T-helper 2 cell treated with Interferon-gamma antibody and Interleukin-4, amounts not matched to agents 5 μg/mL and 100 μg/mL, for 36 hours (primary cell): ENCODE measurements at regions not wholly inside any gene's neighbourhood (a gene's known extent, or its start where the extent isn't known, plus 50 kb on each side); places are given as distances from the start of the nearest gene placed in this dataset.

ENCODE experiments used
- DNase-seq: peaks from one replicate; pipeline ENCODE4 v3.0.0; 2021; ENCODE audit warnings: low spot score
- H3K27ac Mint-ChIP-seq: one replicate; pipeline ENCODE4 v1.8.0; 2021; ENCODE audit warnings: mild to moderate bottlenecking, mixed read lengths
- H3K27me3 Mint-ChIP-seq: one replicate; pipeline ENCODE4 v1.8.0; 2021; ENCODE audit warnings: low read depth, mixed read lengths
- H3K36me3 Mint-ChIP-seq: one replicate; pipeline ENCODE4 v1.8.0; 2021; ENCODE audit warnings: low read depth, mixed read lengths
- H3K4me1 Mint-ChIP-seq: one replicate; pipeline ENCODE4 v1.8.0; 2021; ENCODE audit warnings: low read depth, mixed read lengths
- H3K4me3 Mint-ChIP-seq: one replicate; pipeline ENCODE4 v1.8.0; 2022; ENCODE audit warnings: mild to moderate bottlenecking, moderate library complexity, mixed read lengths
- H3K9me3 Mint-ChIP-seq: one replicate; pipeline ENCODE4 v1.8.0; 2021; ENCODE audit warnings: mixed read lengths

DNA sequence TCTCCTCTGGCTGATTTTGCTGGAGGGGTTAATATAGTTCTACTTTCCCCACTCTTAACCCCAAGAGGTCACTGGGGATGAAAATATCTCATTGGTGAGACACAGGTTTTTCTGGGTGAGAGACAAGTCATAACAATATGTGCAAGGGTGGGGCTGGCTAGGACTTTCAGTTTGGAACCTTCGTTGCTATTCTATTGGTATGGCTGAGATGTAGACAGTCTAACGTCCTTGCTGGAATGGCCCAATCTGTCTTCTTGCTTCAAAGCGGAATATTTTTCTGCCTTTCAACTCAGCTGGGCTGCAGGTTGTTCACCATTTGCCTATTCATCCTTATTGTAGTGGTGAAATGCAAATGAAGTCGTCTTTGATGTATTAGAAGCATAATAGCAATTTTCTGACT is 267.3 kb upstream of the MKI67 start:
- no peak for DNase-seq
- no peaks in the 10 kb centered on the region for H3K9me3 Mint-ChIP-seq
- no peaks in the 10 kb centered on the region for H3K4me1 Mint-ChIP-seq
- H3K4me3 Mint-ChIP-seq, result no peak overlapping the region
- no peak overlapping the region for H3K27ac Mint-ChIP-seq
- no peaks in the 10 kb centered on the region for H3K27me3 Mint-ChIP-seq
- no peaks in the 10 kb centered on the region for H3K36me3 Mint-ChIP-seq

DNA sequence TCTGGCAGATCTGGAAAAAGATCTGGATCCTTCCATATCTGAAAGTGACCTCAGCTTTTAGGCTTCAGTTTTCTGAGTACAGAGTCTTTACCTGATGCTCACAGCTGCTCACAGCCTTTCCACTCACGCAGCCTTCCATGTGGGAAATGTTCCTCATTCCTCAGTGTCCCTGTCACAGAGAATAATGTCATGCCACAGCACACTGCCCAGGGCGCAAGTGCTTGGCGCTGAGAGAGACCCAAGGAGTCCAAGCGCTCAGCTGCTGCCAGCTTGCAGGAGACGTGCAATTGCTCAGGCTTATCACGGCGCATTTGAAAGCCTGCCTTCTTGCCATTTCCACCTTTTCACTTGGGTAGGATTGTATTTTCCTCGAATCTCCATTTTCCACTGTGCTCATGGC is 271.9 kb upstream of the MKI67 start:
- Mint-ChIP-seq H3K4me1 (no peaks in the 10 kb centered on the region), H3K9me3 (peaks cover 13% of the 10 kb centered on the region), H3K4me3 (no peak overlapping the region), H3K27me3 (no peaks in the 10 kb centered on the region), H3K27ac (no peak overlapping the region), H3K36me3 (no peaks in the 10 kb centered on the region)
- DNase-seq, result no peak

DNA sequence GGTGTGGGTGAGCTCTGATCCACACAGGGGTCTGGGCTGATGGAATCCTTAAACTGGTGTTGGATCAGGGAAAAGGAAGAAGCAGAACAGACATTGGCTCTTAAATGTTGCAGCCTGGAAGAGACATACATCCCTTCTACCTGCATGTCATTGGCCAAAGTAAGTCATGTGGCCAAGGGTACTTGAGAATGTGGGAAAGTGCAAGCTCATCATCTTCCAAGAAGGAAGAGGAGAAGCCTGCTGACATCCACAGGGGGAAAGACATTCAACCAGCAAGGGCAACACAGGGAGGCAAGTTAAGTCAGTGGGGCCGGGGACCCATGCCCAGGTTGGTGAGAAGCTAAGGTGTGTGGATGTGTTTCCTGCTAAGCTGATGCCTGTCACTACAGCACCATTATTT is 272.8 kb upstream of the MKI67 start:
- Mint-ChIP-seq H3K9me3 (peaks cover 13% of the 10 kb centered on the region), H3K36me3 (no peaks in the 10 kb centered on the region), H3K4me3 (no peak overlapping the region), H3K27ac (no peak overlapping the region), H3K4me1 (no peaks in the 10 kb centered on the region), H3K27me3 (no peaks in the 10 kb centered on the region)
- DNase-seq, result no peak

DNA sequence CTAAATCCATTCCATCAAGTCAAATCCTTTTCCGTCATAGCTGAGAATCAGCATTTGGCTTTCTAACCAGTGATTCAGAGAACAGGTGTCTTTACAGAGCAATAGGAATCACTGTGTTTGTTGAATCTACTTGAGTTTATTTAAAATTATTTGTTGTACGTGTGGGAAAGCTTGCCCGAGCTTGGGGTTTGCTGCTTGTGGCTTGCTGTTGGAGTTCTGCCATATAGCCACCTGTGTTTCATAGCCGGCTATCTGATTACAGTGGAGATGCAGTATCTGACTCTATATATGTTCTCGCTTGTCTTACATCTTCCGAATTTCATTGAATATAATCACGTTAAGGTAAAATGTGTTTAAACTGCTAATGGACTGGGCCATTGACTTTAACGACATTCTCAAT is 274.3 kb upstream of the MKI67 start:
- Mint-ChIP-seq H3K36me3 (no peaks in the 10 kb centered on the region), H3K9me3 (peaks cover 13% of the 10 kb centered on the region), H3K4me3 (no peak overlapping the region), H3K4me1 (no peaks in the 10 kb centered on the region), H3K27ac (no peak overlapping the region), H3K27me3 (no peaks in the 10 kb centered on the region)
- DNase-seq, result no peak

DNA sequence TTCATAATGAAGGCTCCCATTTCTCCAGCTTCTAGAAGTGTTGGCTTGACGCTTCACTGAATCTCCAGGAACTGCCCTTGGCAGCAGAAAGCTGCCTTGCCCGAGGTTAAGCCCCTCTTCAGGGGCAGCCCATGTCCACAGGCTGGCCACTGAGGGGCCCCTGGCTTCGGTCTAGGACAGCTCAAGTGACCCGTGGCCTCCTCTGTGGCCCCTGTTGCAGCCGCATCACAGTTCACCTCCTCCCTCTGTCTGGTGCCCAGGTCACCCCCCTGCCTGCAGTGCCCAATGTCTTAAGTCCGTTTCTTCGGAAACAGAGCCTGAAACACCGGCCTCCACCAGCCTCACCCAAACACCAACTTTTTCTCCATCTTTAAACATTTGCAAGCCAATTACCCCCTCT is 279.2 kb upstream of the MKI67 start:
- Mint-ChIP-seq H3K4me3 (no peak overlapping the region), H3K27me3 (no peaks in the 10 kb centered on the region), H3K4me1 (no peaks in the 10 kb centered on the region), H3K27ac (no peak overlapping the region), H3K9me3 (peaks cover 13% of the 10 kb centered on the region), H3K36me3 (no peaks in the 10 kb centered on the region)
- no peak for DNase-seq

DNA sequence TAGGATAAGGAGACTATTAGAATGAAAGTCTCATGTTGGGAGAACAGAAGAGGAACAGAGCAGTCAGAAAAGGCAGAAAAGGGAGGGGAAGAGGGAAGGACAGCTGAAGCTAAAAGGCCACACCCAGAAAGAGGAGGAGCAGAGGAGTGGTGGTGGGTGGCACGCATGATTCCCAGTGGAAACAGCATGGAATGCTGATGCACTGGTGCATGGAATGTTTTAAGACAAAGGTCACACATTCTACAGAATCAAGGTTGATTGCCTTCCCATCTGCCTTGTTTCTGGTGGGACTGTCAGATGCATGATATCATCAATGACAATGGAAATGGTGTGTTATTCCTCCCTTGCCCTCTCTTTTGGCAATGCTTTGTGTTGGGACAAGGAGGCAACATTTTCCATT is 285.4 kb upstream of the MKI67 start:
- Mint-ChIP-seq H3K9me3 (no peaks in the 10 kb centered on the region), H3K27ac (no peak overlapping the region), H3K36me3 (no peaks in the 10 kb centered on the region), H3K4me3 (no peak overlapping the region), H3K27me3 (no peaks in the 10 kb centered on the region), H3K4me1 (no peaks in the 10 kb centered on the region)
- no peak for DNase-seq

DNA sequence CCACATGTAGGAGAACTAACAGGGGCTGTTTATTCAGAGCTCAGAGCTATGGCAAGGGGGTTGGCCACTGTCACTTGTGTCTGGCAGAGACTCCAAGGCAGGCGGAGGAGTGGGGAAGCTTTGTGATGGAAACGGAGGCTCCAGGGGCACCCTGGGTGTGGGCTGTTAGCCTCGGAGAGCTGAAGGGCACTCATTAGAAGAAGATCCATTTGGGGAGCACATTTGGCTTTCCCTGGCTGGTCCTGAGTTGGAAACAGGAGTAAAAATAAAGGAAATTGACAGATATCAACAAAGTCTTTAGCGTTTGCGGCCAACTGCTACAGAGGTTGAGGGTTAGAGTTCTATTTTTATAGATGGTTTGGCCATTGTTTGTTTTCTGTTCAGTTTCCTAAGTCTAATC is 288.3 kb upstream of the MKI67 start:
- Mint-ChIP-seq H3K4me1 (no peaks in the 10 kb centered on the region), H3K36me3 (no peaks in the 10 kb centered on the region), H3K27ac (no peak overlapping the region), H3K4me3 (no peak overlapping the region), H3K27me3 (no peaks in the 10 kb centered on the region), H3K9me3 (no peaks in the 10 kb centered on the region)
- DNase-seq, result no peak

DNA sequence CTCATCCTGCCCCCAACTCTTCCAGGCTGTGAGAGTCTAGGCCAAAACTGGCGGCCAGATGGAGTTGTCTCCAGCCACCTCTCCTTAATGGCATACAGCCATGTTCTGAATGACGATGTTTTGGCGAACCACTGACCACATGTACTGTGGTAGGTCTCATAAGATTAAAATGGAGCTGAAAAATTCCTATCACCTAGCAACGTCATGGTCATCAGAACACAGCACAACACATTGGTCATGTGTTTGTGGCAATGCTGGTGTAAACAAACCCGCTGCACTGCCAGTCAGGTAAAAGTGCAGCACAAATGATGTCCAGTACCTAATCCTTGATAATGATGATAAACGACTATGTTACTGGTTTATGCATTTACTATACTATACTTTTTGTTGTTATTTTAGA is 290.0 kb upstream of the MKI67 start:
- Mint-ChIP-seq H3K4me3 (no peak overlapping the region), H3K36me3 (no peaks in the 10 kb centered on the region), H3K27me3 (no peaks in the 10 kb centered on the region), H3K4me1 (no peaks in the 10 kb centered on the region), H3K27ac (no peak overlapping the region), H3K9me3 (no peaks in the 10 kb centered on the region)
- DNase-seq, result no peak

DNA sequence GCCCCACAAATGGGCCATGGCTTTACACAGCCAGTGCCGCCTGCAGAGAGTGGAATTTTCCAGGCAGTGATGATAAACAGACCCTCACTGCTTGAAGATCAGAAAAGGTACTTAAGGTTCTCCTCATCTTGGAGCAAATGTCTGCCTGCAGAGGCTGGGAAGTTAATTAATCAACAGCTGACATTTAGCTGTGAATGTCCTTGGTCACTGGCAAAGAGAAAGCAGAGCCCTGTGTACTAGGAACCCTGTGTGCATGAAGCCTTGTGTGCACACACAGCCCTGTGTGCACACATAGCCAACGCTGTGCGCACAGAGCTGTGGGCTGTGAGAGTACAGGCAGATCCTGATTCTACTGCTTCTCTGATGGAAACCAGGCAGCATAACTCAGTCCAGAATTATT is 291.6 kb upstream of the MKI67 start:
- no peaks in the 10 kb centered on the region for H3K36me3 Mint-ChIP-seq
- no peak for DNase-seq
- no peaks in the 10 kb centered on the region for H3K27me3 Mint-ChIP-seq
- H3K4me1 Mint-ChIP-seq, result no peaks in the 10 kb centered on the region
- no peak overlapping the region for H3K4me3 Mint-ChIP-seq
- no peak overlapping the region for H3K27ac Mint-ChIP-seq
- no peaks in the 10 kb centered on the region for H3K9me3 Mint-ChIP-seq

DNA sequence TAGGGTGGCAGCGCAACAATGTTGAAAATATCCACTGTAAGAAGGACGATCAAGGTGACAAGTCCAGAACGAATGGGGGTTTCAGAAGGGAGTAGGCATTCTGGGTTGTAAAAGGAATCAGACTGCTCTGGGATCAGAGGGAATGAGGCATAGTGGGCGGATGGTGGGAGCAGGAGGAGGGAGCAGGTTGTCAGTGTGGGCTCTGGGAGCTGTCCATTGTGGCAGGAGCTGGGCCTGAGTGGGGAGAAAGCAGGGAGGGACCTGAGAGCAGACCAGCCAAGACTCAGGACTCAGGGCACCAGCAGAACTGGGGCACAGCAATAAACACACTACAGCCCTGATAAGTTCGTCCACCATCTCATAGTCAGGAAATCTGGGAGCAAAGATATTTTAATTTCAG is 292.6 kb upstream of the MKI67 start:
- no peak overlapping the region for H3K4me3 Mint-ChIP-seq
- H3K27ac Mint-ChIP-seq, result no peak overlapping the region
- no peak for DNase-seq
- no peaks in the 10 kb centered on the region for H3K27me3 Mint-ChIP-seq
- no peaks in the 10 kb centered on the region for H3K9me3 Mint-ChIP-seq
- H3K4me1 Mint-ChIP-seq, result no peaks in the 10 kb centered on the region
- H3K36me3 Mint-ChIP-seq, result no peaks in the 10 kb centered on the region

DNA sequence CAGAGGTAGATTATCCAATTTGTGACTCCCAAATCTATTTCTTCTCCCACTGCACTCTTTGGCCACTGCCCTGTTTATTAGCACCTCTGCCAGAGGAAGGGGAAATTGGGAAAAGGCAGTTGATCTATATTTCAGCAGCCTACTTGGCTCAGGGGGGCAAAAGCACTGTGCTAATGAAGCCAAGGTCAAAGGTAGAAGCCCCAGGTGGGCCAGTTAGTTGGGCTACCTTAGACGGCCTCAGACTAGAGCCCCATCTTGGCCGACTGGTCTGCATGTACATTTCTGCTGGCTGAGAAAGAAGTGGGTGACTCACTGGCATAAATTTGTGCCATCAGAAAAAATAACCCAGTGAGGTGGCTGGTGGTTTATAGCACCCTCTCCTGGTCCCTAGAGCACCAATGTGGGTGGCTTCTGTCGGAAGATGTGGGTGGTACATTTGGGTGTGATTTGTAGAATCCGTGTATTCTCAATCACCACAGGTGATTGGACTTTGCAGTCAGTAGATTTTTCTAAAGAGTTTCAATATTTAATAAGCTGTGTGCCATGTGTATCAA is 293.3 kb upstream of the MKI67 start:
- Mint-ChIP-seq H3K4me3 (no peak overlapping the region), H3K4me1 (no peaks in the 10 kb centered on the region), H3K27ac (no peak overlapping the region), H3K36me3 (no peaks in the 10 kb centered on the region), H3K27me3 (no peaks in the 10 kb centered on the region), H3K9me3 (no peaks in the 10 kb centered on the region)
- DNase-seq, result no peak

DNA sequence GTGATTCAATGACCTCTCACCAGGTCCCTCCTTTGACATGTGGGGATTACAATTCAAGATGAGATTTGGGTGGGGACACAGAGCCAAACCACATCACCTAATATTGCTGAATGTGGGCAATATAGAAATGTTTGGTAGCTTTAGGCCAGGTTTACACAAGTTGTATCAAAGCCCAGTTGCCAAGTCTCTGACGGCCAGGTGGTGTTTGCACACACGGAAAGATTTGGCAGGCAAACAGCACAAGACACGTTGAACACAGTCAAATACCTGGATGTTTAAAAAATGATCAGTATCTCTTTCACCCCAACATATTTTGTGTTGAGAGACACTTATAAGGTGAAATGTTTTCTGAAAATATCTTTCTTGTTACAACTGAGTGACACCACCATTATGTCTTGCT is 294.4 kb upstream of the MKI67 start:
- Mint-ChIP-seq H3K9me3 (no peaks in the 10 kb centered on the region), H3K27me3 (no peaks in the 10 kb centered on the region), H3K27ac (no peak overlapping the region), H3K4me3 (no peak overlapping the region), H3K4me1 (no peaks in the 10 kb centered on the region), H3K36me3 (no peaks in the 10 kb centered on the region)
- DNase-seq, result no peak

DNA sequence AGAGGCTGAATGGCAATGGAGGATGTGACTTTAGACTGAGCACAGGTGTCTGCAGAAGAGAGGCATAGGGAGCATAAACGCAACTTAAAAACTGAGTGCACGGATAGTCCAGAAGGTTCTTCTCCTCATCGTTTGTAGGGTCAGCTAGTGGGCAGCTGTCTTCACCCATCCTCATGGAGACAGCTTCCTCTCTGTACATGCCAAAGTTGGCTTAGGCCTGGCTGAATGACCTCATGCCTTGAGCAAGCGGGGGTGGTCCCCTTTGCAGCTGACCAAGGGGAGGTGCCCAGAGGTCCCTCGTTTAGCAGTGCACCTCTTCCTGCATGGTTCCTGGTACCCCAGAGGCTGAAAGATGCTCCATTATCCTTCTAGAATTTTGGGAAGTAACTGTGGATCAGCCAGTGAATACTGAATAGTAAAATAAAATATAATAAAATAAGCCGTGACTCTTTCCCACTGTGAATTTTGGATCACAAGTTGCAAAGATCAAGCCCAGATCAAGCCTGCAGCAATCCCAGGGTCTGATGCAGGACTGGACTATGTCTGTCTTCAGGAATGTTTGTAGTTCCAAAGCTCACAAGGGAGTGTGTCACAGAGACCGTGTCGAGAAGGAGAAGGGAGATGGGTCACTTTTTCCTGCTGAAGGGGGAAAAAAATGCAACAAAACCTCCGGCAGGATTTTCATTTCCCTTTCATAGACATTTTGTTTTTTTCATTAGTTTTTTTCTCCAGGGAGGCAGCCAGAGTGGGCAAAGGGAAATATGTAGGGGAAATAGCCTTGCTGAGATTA is 295.3 kb upstream of the MKI67 start:
- H3K27me3 Mint-ChIP-seq, result no peaks in the 10 kb centered on the region
- no peaks in the 10 kb centered on the region for H3K9me3 Mint-ChIP-seq
- no peak overlapping the region for H3K27ac Mint-ChIP-seq

DNA sequence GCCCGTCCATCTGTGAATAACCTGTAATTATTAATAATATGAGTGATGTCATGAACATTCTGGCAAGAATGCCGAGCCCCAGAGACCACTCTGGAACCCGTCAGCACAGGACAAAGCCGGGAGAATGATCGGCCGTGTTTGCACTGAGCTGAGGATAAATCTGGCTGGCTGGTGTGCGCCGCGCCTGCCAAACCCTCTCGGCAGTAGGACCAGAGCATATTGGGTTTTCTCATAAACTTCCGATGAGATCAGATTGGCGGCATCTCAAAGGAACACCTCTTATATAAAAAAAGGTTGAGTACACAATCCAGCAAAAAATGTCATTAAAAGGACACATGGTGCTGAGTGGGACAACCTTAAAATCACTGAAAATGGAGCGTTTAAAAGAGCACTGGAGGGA is 296.0 kb upstream of the MKI67 start:
- Mint-ChIP-seq H3K4me1 (no peaks in the 10 kb centered on the region), H3K27me3 (no peaks in the 10 kb centered on the region), H3K9me3 (no peaks in the 10 kb centered on the region), H3K36me3 (no peaks in the 10 kb centered on the region), H3K27ac (no peak overlapping the region), H3K4me3 (no peak overlapping the region)
- no peak for DNase-seq

More for the DNA sequence above, 295.3 kb upstream of the MKI67 start:
- DNase-seq, result no peak
- Mint-ChIP-seq H3K36me3 (no peaks in the 10 kb centered on the region), H3K4me1 (no peaks in the 10 kb centered on the region), H3K4me3 (no peak overlapping the region)

DNA sequence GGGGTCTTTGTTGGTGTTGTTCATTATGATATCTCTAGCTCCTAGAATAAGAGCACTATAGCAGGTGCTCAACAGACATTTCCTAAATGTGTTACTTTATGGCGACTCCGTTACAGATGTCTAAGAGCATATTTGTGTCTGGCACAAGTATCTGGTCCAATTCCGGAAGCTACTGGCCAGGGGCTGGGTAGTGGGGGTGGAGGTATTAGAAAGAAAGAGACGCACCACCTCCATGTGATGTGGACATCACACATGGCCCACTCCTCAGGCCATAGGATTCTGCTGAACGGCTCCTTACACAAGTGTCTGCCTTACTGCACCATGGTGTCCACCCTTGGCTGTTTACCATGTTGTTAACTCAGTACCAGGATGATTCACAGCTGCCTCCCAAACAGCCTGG is 296.8 kb upstream of the MKI67 start:
- no peaks in the 10 kb centered on the region for H3K4me1 Mint-ChIP-seq
- H3K27me3 Mint-ChIP-seq, result no peaks in the 10 kb centered on the region
- DNase-seq, result no peak
- no peaks in the 10 kb centered on the region for H3K36me3 Mint-ChIP-seq
- no peak overlapping the region for H3K4me3 Mint-ChIP-seq
- no peaks in the 10 kb centered on the region for H3K9me3 Mint-ChIP-seq
- no peak overlapping the region for H3K27ac Mint-ChIP-seq
